H1 (cell line): ENCODE measurements at regions not wholly inside any gene's neighbourhood (a gene's known extent, or its start where the extent isn't known, plus 50 kb on each side); places are given as distances from the start of the nearest gene placed in this dataset.

ENCODE experiments used
- CREB1 ChIP-seq: IDR thresholded peaks from 2 replicates; pipeline ENCODE4 v1.6.1; 2012; ENCODE audit warnings: inconsistent platforms
- TEAD4 ChIP-seq: IDR thresholded peaks from 2 replicates; pipeline ENCODE4 v1.6.1; 2012; ENCODE audit warnings: low read depth, low read length, inconsistent platforms, mixed read lengths
- TF ChIP-seq, protein P1 (sequence below): IDR thresholded peaks from 2 replicates; pipeline ENCODE4 v1.6.1; 2012; ENCODE audit warnings: low read length, inconsistent platforms
- TF ChIP-seq, protein P2 (sequence below): IDR thresholded peaks from 2 replicates; pipeline ENCODE4 v1.6.1; 2012; ENCODE audit warnings: inconsistent platforms

DNA sequence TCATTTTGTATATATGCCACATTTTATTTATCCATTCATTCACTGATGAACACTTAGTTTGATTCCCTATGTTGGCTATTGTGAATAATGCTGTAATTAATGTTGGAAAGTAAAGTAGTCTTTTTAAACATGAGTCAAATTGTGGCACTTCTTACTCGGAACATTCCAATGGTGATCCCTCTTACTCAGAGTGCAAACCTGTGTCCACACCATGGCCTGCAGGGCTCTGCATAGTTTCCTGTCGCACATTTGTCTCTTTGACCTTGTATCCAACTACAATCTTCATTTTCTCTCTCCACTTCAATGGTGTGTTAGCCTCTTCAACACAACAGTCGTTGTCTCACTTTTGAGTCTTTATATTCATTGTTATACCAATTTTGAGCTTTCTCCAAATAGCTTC lies 98.1 kb upstream of the PAPPA start (continued):
- TF ChIP-seq, protein P1, sequence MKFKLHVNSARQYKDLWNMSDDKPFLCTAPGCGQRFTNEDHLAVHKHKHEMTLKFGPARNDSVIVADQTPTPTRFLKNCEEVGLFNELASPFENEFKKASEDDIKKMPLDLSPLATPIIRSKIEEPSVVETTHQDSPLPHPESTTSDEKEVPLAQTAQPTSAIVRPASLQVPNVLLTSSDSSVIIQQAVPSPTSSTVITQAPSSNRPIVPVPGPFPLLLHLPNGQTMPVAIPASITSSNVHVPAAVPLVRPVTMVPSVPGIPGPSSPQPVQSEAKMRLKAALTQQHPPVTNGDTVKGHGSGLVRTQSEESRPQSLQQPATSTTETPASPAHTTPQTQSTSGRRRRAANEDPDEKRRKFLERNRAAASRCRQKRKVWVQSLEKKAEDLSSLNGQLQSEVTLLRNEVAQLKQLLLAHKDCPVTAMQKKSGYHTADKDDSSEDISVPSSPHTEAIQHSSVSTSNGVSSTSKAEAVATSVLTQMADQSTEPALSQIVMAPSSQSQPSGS, result no peak
- TF ChIP-seq CREB1, result no peak
- no peak for TF ChIP-seq TEAD4
- TF ChIP-seq, protein P2, sequence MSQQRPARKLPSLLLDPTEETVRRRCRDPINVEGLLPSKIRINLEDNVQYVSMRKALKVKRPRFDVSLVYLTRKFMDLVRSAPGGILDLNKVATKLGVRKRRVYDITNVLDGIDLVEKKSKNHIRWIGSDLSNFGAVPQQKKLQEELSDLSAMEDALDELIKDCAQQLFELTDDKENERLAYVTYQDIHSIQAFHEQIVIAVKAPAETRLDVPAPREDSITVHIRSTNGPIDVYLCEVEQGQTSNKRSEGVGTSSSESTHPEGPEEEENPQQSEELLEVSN, result no peak
- TF ChIP-seq, all 59 proteins: peak for 0
